H9 (cell line): ENCODE measurements at regions not wholly inside any gene's neighbourhood (a gene's known extent, or its start where the extent isn't known, plus 50 kb on each side); places are given as distances from the start of the nearest gene placed in this dataset.

Experiments used
- DNase-seq: peaks from one replicate; pipeline ENCODE4 v3.0.0-alpha.2; 2017
- H2AFZ ChIP-seq: one replicate; pipeline ENCODE4 v1.6.1; 2013; ENCODE audit warnings: mild to moderate bottlenecking, low read length, control low read depth, moderate library complexity
- H2AK5ac ChIP-seq: 2 replicates; pipeline ENCODE4 v1.6.1; 2013; ENCODE audit warnings: low read length, control low read depth, mixed read lengths; ENCODE audit not compliant: insufficient read length
- H2BK120ac ChIP-seq: one replicate; pipeline ENCODE4 v1.6.1; 2013; ENCODE audit warnings: low read depth, mild to moderate bottlenecking, low read length, control low read depth, inconsistent platforms; ENCODE audit not compliant: poor library complexity, severe bottlenecking
- H2BK12ac ChIP-seq: 2 replicates; pipeline ENCODE4 v1.6.1; 2013; ENCODE audit warnings: low read length, control low read depth, mixed read lengths, low read depth; ENCODE audit not compliant: insufficient read length
- H2BK15ac ChIP-seq: 2 replicates; pipeline ENCODE4 v1.6.1; 2013; ENCODE audit warnings: low read depth, low read length, control low read depth
- H2BK20ac ChIP-seq: one replicate; pipeline ENCODE4 v1.6.1; 2013; ENCODE audit warnings: low read depth, mild to moderate bottlenecking, low read length, control low read depth, inconsistent platforms; ENCODE audit not compliant: poor library complexity, severe bottlenecking
- H2BK5ac ChIP-seq: 2 replicates; pipeline ENCODE4 v1.6.1; 2013; ENCODE audit warnings: low read length, control low read depth, mixed read lengths; ENCODE audit not compliant: insufficient read length
- H3K14ac ChIP-seq: 2 replicates; pipeline ENCODE4 v1.6.1; 2013; ENCODE audit warnings: low read length, control low read depth; ENCODE audit not compliant: insufficient read depth
- H3K18ac ChIP-seq: 2 replicates; pipeline ENCODE4 v1.6.1; 2013; ENCODE audit warnings: low read depth, mild to moderate bottlenecking, mixed read lengths, low read length, control low read depth; ENCODE audit not compliant: insufficient read length
- H3K23ac ChIP-seq: 2 replicates; pipeline ENCODE4 v1.6.1; 2013; ENCODE audit warnings: low read length, control low read depth, mixed read lengths, low read depth; ENCODE audit not compliant: insufficient read length
- H3K23me2 ChIP-seq: 2 replicates; pipeline ENCODE4 v1.6.1; 2013; ENCODE audit warnings: low read depth, mild to moderate bottlenecking, mixed read lengths, low read length, control low read depth; ENCODE audit not compliant: insufficient read length, poor library complexity, severe bottlenecking
- H3K27ac ChIP-seq: 2 replicates; pipeline ENCODE4 v1.5.1; 2013; ENCODE audit warnings: low read length, control low read depth, mixed read lengths, low read depth; ENCODE audit not compliant: insufficient read length
- H3K27me3 ChIP-seq: 2 replicates; pipeline ENCODE4 v1.6.1; 2013; ENCODE audit warnings: low read length, control low read depth, inconsistent platforms; ENCODE audit not compliant: insufficient read depth
- H3K4ac ChIP-seq: 2 replicates; pipeline ENCODE4 v1.6.1; 2013; ENCODE audit warnings: low read depth, mild to moderate bottlenecking, control low read depth, inconsistent platforms, low read length, moderate library complexity
- H3K4me1 ChIP-seq: 2 replicates; pipeline ENCODE4 v1.6.1; 2013; ENCODE audit warnings: low read length, control low read depth, inconsistent platforms; ENCODE audit not compliant: insufficient read depth
- H3K4me2 ChIP-seq: 2 replicates; pipeline ENCODE4 v1.6.1; 2013; ENCODE audit warnings: low read length, control low read depth, mixed read lengths; ENCODE audit not compliant: insufficient read length, insufficient read depth
- H3K56ac ChIP-seq: 2 replicates; pipeline ENCODE4 v1.6.1; 2013; ENCODE audit warnings: low read depth, mild to moderate bottlenecking, mixed read lengths, low read length, control low read depth; ENCODE audit not compliant: insufficient read length
- H3K79me1 ChIP-seq: 2 replicates; pipeline ENCODE4 v1.6.1; 2013; ENCODE audit warnings: low read depth, mild to moderate bottlenecking, moderate library complexity, low read length, control low read depth, inconsistent platforms; ENCODE audit not compliant: insufficient read depth, poor library complexity, severe bottlenecking
- H3K79me2 ChIP-seq: 2 replicates; pipeline ENCODE4 v1.6.1; 2013; ENCODE audit warnings: low read length, control low read depth, inconsistent platforms; ENCODE audit not compliant: insufficient read depth
- H3K9ac ChIP-seq: 2 replicates; pipeline ENCODE4 v1.6.1; 2013; ENCODE audit warnings: low read length, control low read depth, mixed read lengths; ENCODE audit not compliant: insufficient read length; ENCODE audit errors: extremely low read depth
- H3K9me3 ChIP-seq: one replicate; pipeline ENCODE4 v1.6.1; 2013; ENCODE audit warnings: low read depth, low read length, inconsistent platforms; ENCODE audit not compliant: control insufficient read depth
- H3T11ph ChIP-seq: one replicate; pipeline ENCODE4 v1.6.1; 2013; ENCODE audit warnings: mild to moderate bottlenecking, low read length, control low read depth, inconsistent platforms
- H4K20me1 ChIP-seq: one replicate; pipeline ENCODE4 v1.6.1; 2013; ENCODE audit not compliant: control insufficient read depth, insufficient read length, insufficient read depth
- H4K5ac ChIP-seq: 2 replicates; pipeline ENCODE4 v1.6.1; 2013; ENCODE audit warnings: low read depth, mild to moderate bottlenecking, mixed read lengths, low read length, control low read depth; ENCODE audit not compliant: insufficient read length
- H4K8ac ChIP-seq: replicated peaks from 2 replicates; pipeline ENCODE4 v1.6.1; 2013; ENCODE audit warnings: low read length, control low read depth, mixed read lengths, low read depth; ENCODE audit not compliant: insufficient read length
- H4K91ac ChIP-seq: 2 replicates; pipeline ENCODE4 v1.6.1; 2013; ENCODE audit warnings: low read depth, mild to moderate bottlenecking, moderate library complexity, mixed read lengths, low read length, control low read depth; ENCODE audit not compliant: insufficient read length
- H3K27ac Mint-ChIP-seq, 3 experiments: 2 replicates in 2 of 3; 3 replicates in 1 of 3; pipeline ENCODE4 v1.8.0; 2020 to 2021; ENCODE audit warnings: mixed read lengths in 3 of 3, mild to moderate bottlenecking in 1 of 3, moderate library complexity in 1 of 3
- H3K27me3 Mint-ChIP-seq: 2 replicates; pipeline ENCODE4 v1.8.0; 2021; ENCODE audit warnings: low read depth, mild to moderate bottlenecking, moderate library complexity, mixed read lengths
- H3K36me3 Mint-ChIP-seq, 3 experiments: 2 replicates in 2 of 3; 3 replicates in 1 of 3; pipeline ENCODE4 v1.8.0; 2020 to 2021; ENCODE audit warnings: low read depth in 3 of 3, mixed read lengths in 3 of 3; ENCODE audit not compliant: insufficient read depth in 1 of 3
- H3K4me1 Mint-ChIP-seq, 2 experiments: 2 replicates each; pipeline ENCODE4 v1.8.0; 2020; ENCODE audit warnings: mixed read lengths in 2 of 2
- H3K4me3 Mint-ChIP-seq, 2 experiments: 2 replicates in 1 of 2; 3 replicates in 1 of 2; pipeline ENCODE4 v1.8.0; 2020 to 2021; ENCODE audit warnings: mild to moderate bottlenecking in 2 of 2, mixed read lengths in 2 of 2, moderate library complexity in 1 of 2
- H3K9me3 Mint-ChIP-seq, 2 experiments: 2 replicates in 1 of 2; 3 replicates in 1 of 2; pipeline ENCODE4 v1.8.0; 2020; ENCODE audit warnings: mild to moderate bottlenecking in 2 of 2, mixed read lengths in 2 of 2, moderate library complexity in 1 of 2
- WGBS: extraction: QIAGEN DNeasy Blood & Tissue Kit; methylation state at CpG from one replicate; pipeline ENCODE4 v1.1.7; 2013; ENCODE audit warnings: missing lambda C conversion rate, low lambda C conversion rate, mixed read lengths; ENCODE audit not compliant: insufficient read length; ENCODE audit errors: extremely low coverage; 5-methylcytosine and 5-hydroxymethylcytosine counted together
- TF ChIP-seq, protein P1 (sequence below): fragments of 200-600 bp; sonication (generic); conservative IDR thresholded peaks from 3 replicates; pipeline ENCODE4 v1.8.0; 2021; ENCODE audit warnings: antibody characterized with exemption, mild to moderate bottlenecking

DNA sequence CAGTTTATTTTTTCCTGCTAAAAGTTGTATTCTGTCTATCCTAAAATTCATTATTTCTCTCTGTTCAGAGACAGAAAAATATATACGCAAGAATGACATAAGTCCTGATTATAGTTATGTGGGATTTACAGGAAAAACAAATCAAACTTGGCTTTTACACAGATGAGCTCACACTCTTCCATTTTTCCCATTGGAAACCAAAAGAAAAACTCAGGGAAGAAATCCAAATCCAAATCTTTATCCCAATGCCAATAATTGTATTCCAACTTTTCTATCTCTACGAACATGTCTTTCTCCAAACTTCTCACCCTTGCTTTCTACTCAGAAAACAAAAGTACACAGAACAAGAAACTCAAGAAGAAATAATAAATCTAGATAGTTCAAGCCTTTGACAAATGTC, 249.1 kb upstream of the TMEFF2 start:
- Histone ChIP-seq H2AFZ (no peak overlapping the region), H3K9ac (no peak overlapping the region), H3K14ac (no peak overlapping the region), H3K4me1 (no peaks in the 10 kb centered on the region), H3K79me2 (no peaks in the 10 kb centered on the region), H4K5ac (no peak overlapping the region), H3T11ph (no peak overlapping the region), H4K91ac (no peak overlapping the region), H2BK15ac (no peak overlapping the region), H2BK12ac (no peak overlapping the region), H3K27ac (no peak overlapping the region), H3K23me2 (no peaks in the 10 kb centered on the region), H3K18ac (no peak overlapping the region), H2AK5ac (no peak overlapping the region), H2BK120ac (no peak overlapping the region), H3K23ac (no peak overlapping the region), H3K4me2 (no peak overlapping the region), H3K27me3 (no peaks in the 10 kb centered on the region), H3K9me3 (no peaks in the 10 kb centered on the region), H3K79me1 (no peaks in the 10 kb centered on the region), H2BK20ac (no peak overlapping the region), H2BK5ac (no peak overlapping the region), H4K20me1 (no peaks in the 10 kb centered on the region), H3K4ac (no peak overlapping the region), H3K56ac (no peak overlapping the region), H4K8ac (no peak overlapping the region)
- H3K4me1 Mint-ChIP-seq: peaks cover 0 to 4% of the 10 kb centered on the region in 2 experiments; a peak in 1 of 4 replicates
- no peak for DNase-seq
- no peaks in the 10 kb centered on the region for H3K9me3 Mint-ChIP-seq
- no peak overlapping the region for H3K27ac Mint-ChIP-seq
- WGBS: no CpG with 5 or more reads among the region's 2 CpGs
- no peaks in the 10 kb centered on the region for H3K36me3 Mint-ChIP-seq
- H3K4me3 Mint-ChIP-seq: no peak overlapping the region
- H3K27me3 Mint-ChIP-seq: no peaks in the 10 kb centered on the region
- TF ChIP-seq, protein P1, sequence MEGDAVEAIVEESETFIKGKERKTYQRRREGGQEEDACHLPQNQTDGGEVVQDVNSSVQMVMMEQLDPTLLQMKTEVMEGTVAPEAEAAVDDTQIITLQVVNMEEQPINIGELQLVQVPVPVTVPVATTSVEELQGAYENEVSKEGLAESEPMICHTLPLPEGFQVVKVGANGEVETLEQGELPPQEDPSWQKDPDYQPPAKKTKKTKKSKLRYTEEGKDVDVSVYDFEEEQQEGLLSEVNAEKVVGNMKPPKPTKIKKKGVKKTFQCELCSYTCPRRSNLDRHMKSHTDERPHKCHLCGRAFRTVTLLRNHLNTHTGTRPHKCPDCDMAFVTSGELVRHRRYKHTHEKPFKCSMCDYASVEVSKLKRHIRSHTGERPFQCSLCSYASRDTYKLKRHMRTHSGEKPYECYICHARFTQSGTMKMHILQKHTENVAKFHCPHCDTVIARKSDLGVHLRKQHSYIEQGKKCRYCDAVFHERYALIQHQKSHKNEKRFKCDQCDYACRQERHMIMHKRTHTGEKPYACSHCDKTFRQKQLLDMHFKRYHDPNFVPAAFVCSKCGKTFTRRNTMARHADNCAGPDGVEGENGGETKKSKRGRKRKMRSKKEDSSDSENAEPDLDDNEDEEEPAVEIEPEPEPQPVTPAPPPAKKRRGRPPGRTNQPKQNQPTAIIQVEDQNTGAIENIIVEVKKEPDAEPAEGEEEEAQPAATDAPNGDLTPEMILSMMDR: no peak
